ENCODE measurements at regions not wholly inside any gene's neighbourhood (a gene's known extent, or its start where the extent isn't known, plus 50 kb on each side); places are given as distances from the start of the nearest gene placed in this dataset.
"Not testable (repeated sequence)": the region's sequence is repeated elsewhere in the genome, so short reads cannot be mapped to it uniquely, and the experiment has no call there.

DNA sequence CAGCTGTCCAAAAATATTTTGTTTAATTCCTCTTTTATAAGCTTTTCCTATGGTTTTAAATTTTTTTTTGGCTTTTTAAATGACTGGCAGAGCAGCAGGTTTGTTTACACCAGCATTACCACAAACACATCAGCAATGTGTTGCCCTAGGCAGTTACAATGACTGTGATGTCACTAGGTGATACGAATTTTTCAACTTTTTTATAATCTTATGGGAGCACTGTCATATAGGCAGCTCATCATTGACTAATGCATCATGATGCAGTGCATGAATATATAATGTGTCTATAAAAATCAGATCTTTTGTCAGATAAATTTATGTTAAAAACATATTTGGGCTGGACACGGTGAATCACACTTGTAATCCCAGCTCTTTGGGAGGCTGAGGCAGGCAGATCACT is 231.6 kb upstream of the SLIT2 start:
- intact Hi-C loops (cut with DNase I), result no loop called here
- WGBS, 2 donors, result 54 to 66% methylated on average over 2 of the region's 2 CpGs
- H3K9me3 ChIP-seq, result no peaks in the 10 kb centered on the region
- FAIRE-seq (no peak), DNase-seq (no peak), ATAC-seq (no peak)
- TF ChIP-seq, protein P1, sequence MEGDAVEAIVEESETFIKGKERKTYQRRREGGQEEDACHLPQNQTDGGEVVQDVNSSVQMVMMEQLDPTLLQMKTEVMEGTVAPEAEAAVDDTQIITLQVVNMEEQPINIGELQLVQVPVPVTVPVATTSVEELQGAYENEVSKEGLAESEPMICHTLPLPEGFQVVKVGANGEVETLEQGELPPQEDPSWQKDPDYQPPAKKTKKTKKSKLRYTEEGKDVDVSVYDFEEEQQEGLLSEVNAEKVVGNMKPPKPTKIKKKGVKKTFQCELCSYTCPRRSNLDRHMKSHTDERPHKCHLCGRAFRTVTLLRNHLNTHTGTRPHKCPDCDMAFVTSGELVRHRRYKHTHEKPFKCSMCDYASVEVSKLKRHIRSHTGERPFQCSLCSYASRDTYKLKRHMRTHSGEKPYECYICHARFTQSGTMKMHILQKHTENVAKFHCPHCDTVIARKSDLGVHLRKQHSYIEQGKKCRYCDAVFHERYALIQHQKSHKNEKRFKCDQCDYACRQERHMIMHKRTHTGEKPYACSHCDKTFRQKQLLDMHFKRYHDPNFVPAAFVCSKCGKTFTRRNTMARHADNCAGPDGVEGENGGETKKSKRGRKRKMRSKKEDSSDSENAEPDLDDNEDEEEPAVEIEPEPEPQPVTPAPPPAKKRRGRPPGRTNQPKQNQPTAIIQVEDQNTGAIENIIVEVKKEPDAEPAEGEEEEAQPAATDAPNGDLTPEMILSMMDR (IDR thresholded peaks at IDR 0.05), result no peak
- H3K4me1 ChIP-seq, result no peaks in the 10 kb centered on the region
- no peaks in the 10 kb centered on the region for H3K27me3 ChIP-seq
- H3K27ac ChIP-seq, result no peak overlapping the region
- H3K4me3 ChIP-seq, result no peak overlapping the region
- no peaks in the 10 kb centered on the region for H3K36me3 ChIP-seq

DNA sequence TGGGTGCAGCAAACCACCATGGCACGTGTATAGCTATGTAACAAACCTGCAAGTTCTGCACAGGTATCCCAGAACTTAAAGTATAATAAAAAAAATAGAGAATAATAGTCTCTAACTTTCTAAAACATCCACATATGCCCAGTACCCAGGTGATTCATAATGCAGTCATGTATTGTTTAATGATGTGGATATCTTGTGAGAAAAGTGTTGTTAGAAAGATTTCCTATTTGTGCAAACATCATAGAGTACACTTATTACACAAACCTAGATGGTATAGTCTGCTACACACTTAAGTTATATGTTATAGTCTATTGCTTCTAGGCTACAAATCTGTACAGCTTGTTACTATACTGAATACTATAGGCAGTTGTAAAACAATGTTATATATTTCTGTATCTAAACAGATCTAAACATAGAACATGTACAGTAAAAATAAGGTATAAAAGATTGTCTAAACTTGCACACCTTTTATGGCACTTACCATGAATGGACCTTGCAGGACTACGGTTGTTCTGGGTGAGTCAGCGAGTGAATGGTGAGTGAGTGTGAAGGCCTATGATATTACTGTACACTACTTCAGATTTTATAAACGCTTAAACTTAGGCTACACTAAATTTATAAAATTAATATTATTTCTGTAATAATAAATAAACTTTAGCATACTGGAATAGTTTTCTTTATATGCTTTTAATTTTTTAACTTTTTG is 232.2 kb upstream of the SLIT2 start:
- TF ChIP-seq, protein P1 (IDR thresholded peaks at IDR 0.05), result no peak
- ATAC-seq, result no peak
- no peak for FAIRE-seq
- DNase-seq, result no peak
- Histone ChIP-seq H3K27ac (no peak overlapping the region), H3K27me3 (no peaks in the 10 kb centered on the region), H3K4me1 (no peaks in the 10 kb centered on the region), H3K9me3 (no peaks in the 10 kb centered on the region), H3K4me3 (no peak overlapping the region), H3K36me3 (no peaks in the 10 kb centered on the region)
- intact Hi-C loops (cut with DNase I), result no loop called here
- 68 to 82% methylated on average over 4 of the region's 4 CpGs for WGBS, 2 donors

DNA sequence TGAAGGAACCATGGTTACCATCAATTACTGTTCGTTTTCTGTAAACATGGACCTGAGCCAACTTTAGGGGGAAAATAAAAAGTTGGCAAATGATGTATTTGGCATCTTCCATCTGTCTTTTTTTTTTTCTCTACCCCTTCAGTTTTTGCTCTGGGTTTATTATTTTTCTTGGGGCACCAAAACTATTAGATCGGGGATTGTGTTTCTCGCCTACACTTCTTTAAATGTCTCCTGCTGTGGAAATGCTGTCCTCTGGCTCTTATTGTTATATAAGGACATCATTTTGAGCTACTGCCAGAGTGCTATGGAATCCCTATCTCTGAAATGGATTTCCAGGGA is 234.0 kb upstream of the SLIT2 start:
- TF ChIP-seq, protein P1 (IDR thresholded peaks at IDR 0.05), result no peak
- Histone ChIP-seq H3K27me3 (no peaks in the 10 kb centered on the region), H3K4me3 (no peak overlapping the region), H3K4me1 (no peaks in the 10 kb centered on the region), H3K27ac (no peak overlapping the region), H3K36me3 (no peaks in the 10 kb centered on the region), H3K9me3 (no peaks in the 10 kb centered on the region)
- intact Hi-C loops (cut with DNase I), result no loop called here
- 52 to 58% methylated on average over 3 of the region's 3 CpGs for WGBS, 2 donors
- ATAC-seq, result no peak
- no peak for DNase-seq
- no peak for FAIRE-seq

DNA sequence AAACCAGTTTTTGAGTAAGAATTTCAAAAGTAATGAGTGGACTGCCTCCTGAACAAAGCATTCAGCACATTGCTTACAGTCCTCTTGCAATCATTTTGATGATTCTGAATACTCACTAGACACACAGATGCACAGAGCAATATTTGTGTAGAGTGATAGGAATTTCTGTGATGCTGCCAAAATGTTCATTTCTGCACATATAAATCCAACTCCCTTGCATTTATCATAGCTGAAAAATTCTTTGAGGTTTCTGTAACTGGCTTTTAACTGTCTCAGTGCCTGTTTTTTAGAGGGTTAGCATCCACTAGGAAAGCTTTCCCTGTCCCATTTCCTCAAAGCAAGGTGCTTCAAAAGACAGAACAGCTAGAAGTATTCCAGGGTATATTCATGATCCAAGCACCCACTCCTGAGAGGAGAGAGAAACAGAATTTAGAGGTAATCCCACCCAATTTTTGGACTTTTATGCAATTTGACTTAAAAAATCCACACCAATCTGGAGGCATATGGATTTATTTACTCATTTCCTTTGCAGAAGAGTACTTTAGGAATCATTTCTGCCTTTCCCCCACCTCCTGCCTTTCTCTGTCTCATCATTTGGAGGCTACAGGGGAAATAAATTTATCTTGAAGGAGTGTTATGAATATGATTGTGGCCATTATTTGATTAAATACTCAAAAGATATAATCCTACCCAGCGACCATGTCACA is 234.5 kb upstream of the SLIT2 start:
- H3K36me3 ChIP-seq, result no peaks in the 10 kb centered on the region
- WGBS, 2 donors, result 13 to 17% methylated on average over 1 of the region's 1 CpG
- H3K4me1 ChIP-seq, result no peaks in the 10 kb centered on the region
- no peaks in the 10 kb centered on the region for H3K27me3 ChIP-seq
- no peak overlapping the region for H3K27ac ChIP-seq
- no peak for FAIRE-seq
- intact Hi-C loops (cut with DNase I), result no loop called here
- H3K4me3 ChIP-seq, result no peak overlapping the region
- H3K9me3 ChIP-seq, result no peaks in the 10 kb centered on the region
- TF ChIP-seq, protein P1 (IDR thresholded peaks at IDR 0.05), result no peak
- no peak for DNase-seq
- no peak for ATAC-seq

DNA sequence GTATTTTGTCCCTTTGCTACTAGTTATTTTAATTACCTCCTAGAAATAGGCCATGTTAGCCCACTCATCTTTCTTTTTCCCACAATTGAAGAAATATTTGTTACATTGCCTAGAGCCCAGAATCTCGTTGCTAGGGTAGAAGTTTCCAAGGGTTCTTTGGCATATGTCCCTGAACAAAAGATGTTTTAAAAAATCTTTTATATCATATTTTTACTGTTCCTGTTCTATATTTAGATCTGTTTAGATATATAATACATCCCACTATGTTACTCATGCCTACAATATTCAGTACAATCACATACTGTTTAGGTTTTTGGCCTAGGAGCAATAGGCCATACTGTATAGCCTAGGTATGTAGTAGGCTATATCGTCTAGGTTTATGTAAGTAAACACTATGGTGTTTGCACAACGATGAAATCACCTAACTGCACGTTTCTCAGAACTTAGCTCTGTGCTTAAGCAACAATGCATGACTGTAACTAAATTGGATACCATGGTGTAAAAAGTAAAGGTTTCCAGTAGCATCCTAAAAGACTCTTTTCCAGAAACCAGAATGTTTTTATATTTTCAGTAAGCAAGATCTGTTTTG is 236.0 kb upstream of the SLIT2 start:
- no peak for ATAC-seq
- DNase-seq, result no peak
- no peak overlapping the region for H3K27ac ChIP-seq
- H3K9me3 ChIP-seq, result no peaks in the 10 kb centered on the region
- no peak overlapping the region for H3K4me3 ChIP-seq
- no peaks in the 10 kb centered on the region for H3K4me1 ChIP-seq
- FAIRE-seq, result no peak
- intact Hi-C loops (cut with DNase I), result no loop called here
- WGBS, 2 donors, result 39 to 48% methylated on average over 4 of the region's 4 CpGs
- TF ChIP-seq, protein P1 (IDR thresholded peaks at IDR 0.05), result no peak
- H3K36me3 ChIP-seq, result no peaks in the 10 kb centered on the region
- no peaks in the 10 kb centered on the region for H3K27me3 ChIP-seq

DNA sequence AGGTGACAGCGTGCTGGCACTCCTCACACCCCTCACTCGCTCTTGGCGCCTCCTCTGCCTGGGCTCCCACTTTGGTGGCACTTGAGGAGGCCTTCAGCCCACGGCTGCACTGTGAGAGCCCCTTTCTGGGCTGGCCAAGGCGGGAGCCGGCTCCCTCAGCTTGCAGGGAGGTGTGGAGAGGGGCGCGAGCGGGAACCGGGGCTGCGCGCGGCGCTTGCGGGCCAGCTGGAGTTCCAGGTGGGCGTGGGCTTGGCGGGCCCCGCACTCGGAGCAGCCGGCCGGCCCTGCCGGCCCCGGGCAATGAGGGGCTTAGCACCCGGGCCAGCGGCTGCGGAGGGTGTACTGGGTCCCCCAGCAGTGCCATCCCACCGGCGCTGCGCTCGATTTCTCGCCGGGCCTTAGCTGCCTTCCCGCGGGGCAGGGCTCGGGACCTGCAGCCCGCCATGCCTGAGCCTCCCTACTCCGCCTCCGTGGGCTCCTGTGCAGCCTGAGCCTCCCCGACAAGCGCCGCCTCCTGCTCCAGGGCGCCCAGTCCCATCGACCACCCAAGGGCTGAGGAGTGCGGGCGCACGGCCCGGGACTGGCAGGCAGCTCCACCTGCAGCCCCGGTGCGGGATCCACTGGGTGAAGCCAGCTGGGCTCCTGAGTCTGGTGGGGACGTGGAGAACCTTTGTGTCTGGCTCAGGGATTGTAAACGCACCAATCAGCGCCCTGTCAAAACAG is 247.7 kb upstream of the SLIT2 start:
- ATAC-seq, result not testable (repeated sequence)

More for the DNA sequence above, 247.7 kb upstream of the SLIT2 start:
- H3K9me3 ChIP-seq; H3K27me3 ChIP-seq; H3K27ac ChIP-seq; H3K36me3 ChIP-seq; FAIRE-seq; intact Hi-C loops (cut with DNase I); H3K4me1 ChIP-seq; H3K4me3 ChIP-seq: not testable (repeated sequence)
- 65 to 72% methylated on average over 34 to 51 of the region's 52 CpGs for WGBS, 2 donors
- DNase-seq, result peak in 1 of 6 donors; percentile 50
